ENCODE measurements at regions not wholly inside any gene's neighbourhood (a gene's known extent, or its start where the extent isn't known, plus 50 kb on each side); places are given as distances from the start of the nearest gene placed in this dataset.

DNA sequence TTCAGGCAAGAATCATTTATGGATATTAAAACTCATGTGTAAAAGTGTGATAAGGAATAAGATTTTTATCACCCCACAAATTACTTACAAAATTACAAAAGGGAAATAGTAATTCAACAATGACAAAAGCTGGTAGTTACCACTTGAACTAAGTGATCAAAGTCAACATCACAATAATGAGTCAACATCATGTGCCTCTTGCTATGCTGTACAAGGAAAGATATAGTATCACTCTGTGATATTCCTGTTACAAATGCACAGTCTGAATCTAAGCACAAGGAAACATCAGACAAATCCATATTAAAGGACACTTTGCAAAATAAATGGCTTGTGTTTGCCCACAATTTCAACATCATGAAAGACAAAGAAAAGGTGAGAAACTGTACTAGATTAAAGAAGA is 90.5 kb upstream of the PLCL2 start:
- no peak for TF ChIP-seq SMC3 (IDR thresholded peaks at IDR 0.05; ENCODE audit: low read depth, low read length)
- TF ChIP-seq FOS (IDR thresholded peaks at IDR 0.05; ENCODE audit: low read depth, low read length), result no peak
- TF ChIP-seq POLR2A (IDR thresholded peaks at IDR 0.05; ENCODE audit: low read depth, low read length), result no peak
- TF ChIP-seq RFX5 (IDR thresholded peaks at IDR 0.05; ENCODE audit: low read depth, low read length), result no peak
- no peak for TF ChIP-seq BHLHE40 (IDR thresholded peaks at IDR 0.05; ENCODE audit: low read depth, low read length)
- CTCF ChIA-PET, result no interaction called here

More for the DNA sequence above, 90.5 kb upstream of the PLCL2 start:
- H3K4me2 ChIP-seq (ENCODE audit: low read depth, low read length), result no peak overlapping the region
- H4K8ac ChIP-seq (ENCODE audit: low read depth in 2 of 2, low read length in 2 of 2), result no peak overlapping the region
- DNase-seq, result no peak
- no peak for ATAC-seq (ENCODE audit: low read depth)
- no peak overlapping the region for H4K5ac ChIP-seq (ENCODE audit: low read depth, low read length)
- dilution Hi-C loops (cut with HindIII; ENCODE audit: low sequenced_read_pairs, unreplicated experiment) (no loop called here), intact Hi-C loops (cut with micrococcal nuclease) (no loop called here), in situ Hi-C loops (cut with MboI; ENCODE audit: low sequenced_read_pairs) (no loop called here)
- H3K4ac ChIP-seq (ENCODE audit: low read depth, low read length), result no peak overlapping the region
- H3K23ac ChIP-seq (ENCODE audit: low read depth, low read length), result no peak overlapping the region
- H3K4me3 ChIP-seq (ENCODE audit: insufficient read depth, low read depth, low read length), result no peak overlapping the region
- no peak overlapping the region for H2AFZ ChIP-seq (replicated peaks; ENCODE audit: low read length, poor library complexity)
- no peak overlapping the region for H3K18ac ChIP-seq (ENCODE audit: low read depth, low read length)
- no peak overlapping the region for H3K9ac ChIP-seq (ENCODE audit: low read depth, low read length)
- H3K9me1 ChIP-seq (ENCODE audit: insufficient read depth, low read length), result no peaks in the 10 kb centered on the region
- no peak overlapping the region for H3K27ac ChIP-seq (ENCODE audit: insufficient read depth, low read length)
- POLR2A ChIA-PET (ENCODE audit: unreplicated experiment), result no interaction called here
- H3K56ac ChIP-seq (ENCODE audit: extremely low read depth, insufficient read depth, low read length), result no peak overlapping the region
- H4K91ac ChIP-seq (ENCODE audit: insufficient read depth, low read depth, low read length), result no peak overlapping the region
- no peak overlapping the region for H3K14ac ChIP-seq (replicated peaks; ENCODE audit: low read depth, low read length)
- H2BK20ac ChIP-seq (ENCODE audit: low read depth, low read length), result no peak overlapping the region
- H4K20me1 ChIP-seq (ENCODE audit: insufficient read depth, low read length), result no peaks in the 10 kb centered on the region
- H3K4me1 ChIP-seq (ENCODE audit: control insufficient read depth, insufficient read depth, low read length), result no peaks in the 10 kb centered on the region
- no peak overlapping the region for H2BK5ac ChIP-seq (ENCODE audit: low read depth, low read length, poor library complexity, severe bottlenecking)
- no peak overlapping the region for H2BK120ac ChIP-seq (ENCODE audit: low read depth, low read length)
- no peaks in the 10 kb centered on the region for H3K36me3 ChIP-seq (ENCODE audit: control insufficient read depth, insufficient read depth, low read length)
- no peak overlapping the region for H2AK5ac ChIP-seq (ENCODE audit: low read depth, low read length)
- no TSS peak for BruUV-seq (replicated peaks)
- no peaks in the 10 kb centered on the region for H3K79me1 ChIP-seq (ENCODE audit: low read depth in 1 of 2, low read length in 2 of 2)
- H3K27me3 ChIP-seq (ENCODE audit: control insufficient read depth, insufficient read depth, low read length), result no peaks in the 10 kb centered on the region; the same call in 1 of the 2 replicates
- H3K9me3 ChIP-seq (ENCODE audit: control insufficient read depth, insufficient read depth, low read length), result no peaks in the 10 kb centered on the region
- no peak overlapping the region for H2AK9ac ChIP-seq (replicated peaks; ENCODE audit: low read depth, low read length, poor library complexity)
- H2BK15ac ChIP-seq (ENCODE audit: low read depth, low read length), result no peak overlapping the region

All from IMR-90 (cell line).